Transverse colon (tissue), 4 donors: ENCODE measurements at regions not wholly inside any gene's neighbourhood (a gene's known extent, or its start where the extent isn't known, plus 50 kb on each side); places are given as distances from the start of the nearest gene placed in this dataset.

Experiments
- DNase-seq: peaks from one replicate; pipeline ENCODE4 v3.0.0-alpha.2; 2019
- H3K27ac ChIP-seq, 4 donors: fragments of 200-600 bp; sonication (generic); 2 replicates each; pipeline ENCODE4 v1.5.1; 2016 to 2018; ENCODE audit warnings: inconsistent platforms in 4 of 4
- H3K27me3 ChIP-seq: fragments of 200-600 bp; sonication (generic); 2 replicates; pipeline ENCODE4 v1.5.1; 2017; ENCODE audit warnings: inconsistent platforms
- H3K36me3 ChIP-seq, 4 donors: fragments of 200-600 bp; sonication (generic); 2 replicates each; pipeline ENCODE4 v1.5.1; 2017 to 2019; ENCODE audit warnings: inconsistent platforms in 4 of 4
- H3K4me1 ChIP-seq, 4 donors: fragments of 200-600 bp; sonication (generic); 2 replicates each; pipeline ENCODE4 v1.5.1; 2017 to 2020; ENCODE audit warnings: inconsistent platforms in 4 of 4
- H3K4me3 ChIP-seq, 4 donors: fragments of 200-600 bp; sonication (generic); 1 replicate in 1 of 4; 2 replicates in 3 of 4; pipeline versions ENCODE4 v1.5.1 to v1.6.1; 2017 to 2019; ENCODE audit warnings: inconsistent platforms in 4 of 4
- H3K9me3 ChIP-seq, 2 donors: fragments of 200-600 bp; sonication (generic); 2 replicates each; pipeline ENCODE4 v1.5.1; 2017 to 2019; ENCODE audit warnings: inconsistent platforms in 2 of 2
- CTCF ChIP-seq, 5 experiments: fragments of 200-600 bp in 3 of 5; fragments of 450-650 bp in 2 of 5; sonication (generic) in 3 of 5; IDR thresholded peaks; 1 replicate in 2 of 5; 2 replicates in 3 of 5; pipeline ENCODE4 v1.5.1; 2016 to 2017; ENCODE audit warnings: antibody characterized with exemption in 5 of 5, inconsistent platforms in 3 of 5, mild to moderate bottlenecking in 2 of 5, moderate library complexity in 1 of 5
- EP300 ChIP-seq: sonication (generic); formaldehyde crosslinking; IDR thresholded peaks from one replicate; pipeline ENCODE4 v1.6.1; 2017; ENCODE audit warnings: antibody characterized with exemption, low read depth
- POLR2A ChIP-seq: fragments of 450-650 bp; IDR thresholded peaks from one replicate; pipeline ENCODE4 v1.6.1; 2016; ENCODE audit warnings: antibody characterized with exemption, mild to moderate bottlenecking, moderate library complexity
- POLR2AphosphoS5 ChIP-seq, 3 donors: sonication (generic); formaldehyde crosslinking; IDR thresholded peaks; one replicate each; pipeline ENCODE4 v1.6.1; 2016; ENCODE audit warnings: antibody characterized with exemption in 3 of 3
- WGBS, 2 donors: methylation state at CpG; one replicate each; pipeline ENCODE4 v1.1.5; 2018; ENCODE audit warnings: low coverage in 1 of 2; 5-methylcytosine and 5-hydroxymethylcytosine counted together
- in situ Hi-C, 4 donors: fragments of 200-750 bp; cut with MboI; loops; one replicate each; pipeline versions ENCODE4 v1.15.0 to v1.15.1; 2017; ENCODE audit warnings: low sequenced_read_pairs in 3 of 4, low pct_ligation_motif_present in 1 of 4, low pct_unique_long_range_greater_than_20kb in 1 of 4
- intact Hi-C: fragments of 100-400 bp; cut with DNase I; formaldehyde crosslinking; loops from one replicate; pipeline ENCODE4 v1.15.1; 2023; ENCODE audit warnings: low total_unique reads

- in situ Hi-C loops: no loop called here
- Histone ChIP-seq H3K27ac (no peak overlapping the region), H3K36me3 (no peaks in the 10 kb centered on the region), H3K9me3 (peaks cover 0 to 4% of the 10 kb centered on the region in 2 donors), H3K4me3 (no peak overlapping the region), H3K4me1 (no peaks in the 10 kb centered on the region), H3K27me3 (no peaks in the 10 kb centered on the region)
- WGBS, 2 donors: 84 to 85% methylated on average over 1 of the region's 1 CpG
- DNase-seq: no peak
- intact Hi-C loops: no loop called here
- TF ChIP-seq CTCF (IDR thresholded peaks at IDR 0.05) (no peak), EP300 (no peak), POLR2A (no peak), POLR2AphosphoS5 (IDR thresholded peaks at IDR 0.05) (no peak)
Measured at GRCh38 chr12:48279601-48280000, 71.1 kb downstream of the ZNF641 start.

GRCh38 chr12:48279101-48279500 is 71.6 kb downstream of the ZNF641 start:
- Histone ChIP-seq H3K4me3 (no peak overlapping the region), H3K27ac (no peak overlapping the region), H3K27me3 (no peaks in the 10 kb centered on the region), H3K9me3 (peaks cover 0 to 4% of the 10 kb centered on the region in 2 donors), H3K4me1 (no peaks in the 10 kb centered on the region), H3K36me3 (no peaks in the 10 kb centered on the region)
- in situ Hi-C loops: no loop called here
- DNase-seq: no peak
- no peak for TF ChIP-seq POLR2A
- no peak for TF ChIP-seq POLR2AphosphoS5 (IDR thresholded peaks at IDR 0.05)
- TF ChIP-seq EP300: no peak
- TF ChIP-seq CTCF (IDR thresholded peaks at IDR 0.05): no peak
- intact Hi-C loops: no loop called here

GRCh38 chr12:48276621-48277020 is 73.5 kb upstream of the OR10AD1 start:
- H3K4me3 ChIP-seq: no peak overlapping the region
- in situ Hi-C loops: no loop called here
- H3K36me3 ChIP-seq: no peaks in the 10 kb centered on the region
- DNase-seq: no peak
- intact Hi-C loops: no loop called here
- no peaks in the 10 kb centered on the region for H3K27me3 ChIP-seq
- peaks cover 0 to 4% of the 10 kb centered on the region in 2 donors for H3K9me3 ChIP-seq
- 74 to 84% methylated on average over 2 of the region's 2 CpGs for WGBS, 2 donors
- TF ChIP-seq CTCF (IDR thresholded peaks at IDR 0.05): no peak
- no peak for TF ChIP-seq POLR2AphosphoS5 (IDR thresholded peaks at IDR 0.05)
- no peak for TF ChIP-seq EP300
- no peak for TF ChIP-seq POLR2A
- H3K4me1 ChIP-seq: no peaks in the 10 kb centered on the region
- H3K27ac ChIP-seq: no peak overlapping the region

DNA sequence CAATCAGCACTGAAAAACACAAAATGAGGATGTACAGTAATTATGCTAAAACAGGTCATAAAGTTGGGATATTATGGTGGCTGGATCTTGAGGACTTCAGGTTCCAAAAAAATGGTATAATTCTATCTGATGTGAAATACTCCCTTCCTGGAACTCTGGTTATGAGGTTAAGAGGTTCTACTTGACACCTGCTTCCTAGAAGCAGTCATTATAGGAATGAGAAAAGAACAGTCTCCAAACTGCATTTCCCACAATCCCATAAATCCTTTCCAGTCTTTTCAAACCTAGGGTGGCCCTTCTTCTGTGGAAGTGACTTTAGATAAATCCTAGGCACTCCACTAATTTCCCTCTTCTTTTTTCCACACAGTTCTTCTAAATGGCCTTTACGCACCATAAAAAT is 63.7 kb upstream of the OR10AD1 start:
- Histone ChIP-seq H3K27me3 (peaks cover 4% of the 10 kb centered on the region), H3K36me3 (no peaks in the 10 kb centered on the region), H3K9me3 (no peaks in the 10 kb centered on the region), H3K27ac (no peak overlapping the region), H3K4me3 (no peak overlapping the region), H3K4me1 (no peaks in the 10 kb centered on the region)
- no peak for TF ChIP-seq CTCF (IDR thresholded peaks at IDR 0.05)
- no peak for TF ChIP-seq POLR2A
- no peak for TF ChIP-seq EP300
- WGBS, 2 donors: 97 to 100% methylated on average over 1 of the region's 1 CpG
- intact Hi-C loops (no loop called here), in situ Hi-C loops (loop anchor here in 1 of 4 donors (25.0 kb wide), 1 partner anchor 345 kb away; no protein-coding TSS in a partner anchor)
- DNase-seq: no peak
